Activated CD8-positive, alpha-beta memory T cell treated with anti-CD3 and anti-CD28 coated beads for 48 hours (primary cell): ENCODE measurements at regions not wholly inside any gene's neighbourhood (a gene's known extent, or its start where the extent isn't known, plus 50 kb on each side); places are given as distances from the start of the nearest gene placed in this dataset.
"Not testable (repeated sequence)": the region's sequence is repeated elsewhere in the genome, so short reads cannot be mapped to it uniquely, and the experiment has no call there.

Experiments used
- DNase-seq, 3 experiments: peaks; one replicate each; pipeline ENCODE4 v3.0.0-alpha.2; 2020; ENCODE audit warnings: low read depth in 2 of 3, low spot score in 2 of 3

DNA sequence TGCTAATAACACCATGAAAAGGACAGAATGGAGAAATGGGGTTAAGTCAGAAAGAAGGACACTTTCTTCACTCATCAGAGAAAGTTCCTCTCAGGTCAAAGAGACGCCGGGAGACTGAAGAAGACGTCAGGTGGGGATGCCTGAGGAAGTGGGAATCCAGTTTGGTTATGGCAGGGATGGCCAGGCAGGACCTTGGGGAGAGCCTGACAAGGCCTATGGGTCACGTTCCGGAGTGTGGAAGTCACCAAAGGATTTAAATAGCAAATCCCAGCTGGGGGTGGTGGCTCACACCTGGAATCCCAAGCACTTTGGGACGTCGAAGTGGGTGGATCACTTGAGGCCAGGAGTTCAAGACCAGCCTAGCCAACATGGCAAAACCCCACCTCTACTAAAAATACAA, 432.7 kb upstream of the SMIM21 start:
- no peak for DNase-seq

DNA sequence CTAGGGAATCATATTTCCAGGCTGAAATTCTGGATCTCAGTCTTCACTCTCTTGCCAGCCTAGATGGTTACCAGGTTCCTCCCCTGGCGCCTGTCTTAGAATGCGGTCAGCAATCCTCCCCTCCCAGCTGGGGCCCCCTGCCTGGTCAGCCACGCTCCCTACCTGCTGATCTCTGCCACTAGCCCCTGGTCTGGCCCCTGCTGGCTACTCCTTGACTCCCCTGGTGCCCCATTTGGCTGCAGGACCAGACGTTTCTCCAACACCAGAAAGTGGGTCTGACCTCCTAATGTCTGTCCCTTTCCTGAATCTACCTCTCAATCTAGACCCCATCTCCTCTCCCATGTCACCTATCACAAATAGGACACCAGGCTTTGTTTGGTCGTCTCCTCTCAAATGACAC, 432.0 kb upstream of the SMIM21 start:
- DNase-seq = no peak

DNA sequence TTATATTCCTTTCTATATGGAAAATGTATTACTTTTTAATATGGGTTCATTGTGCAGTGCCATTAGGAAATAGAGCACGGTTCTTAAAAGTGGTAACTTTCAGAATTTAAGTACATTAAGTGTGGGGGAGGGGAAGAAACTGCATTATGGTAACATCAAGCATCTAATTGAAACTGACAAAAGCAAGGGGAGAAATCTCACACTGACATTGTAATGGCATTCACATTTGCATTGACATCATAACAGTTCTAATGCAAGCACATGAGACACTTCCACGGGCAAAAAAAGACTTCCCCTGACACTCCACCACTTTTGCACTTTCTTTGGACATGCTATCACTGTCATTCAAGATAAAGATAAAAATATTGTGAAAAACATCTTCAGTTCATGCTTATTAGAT, 431.3 kb upstream of the SMIM21 start:
- DNase-seq = no peak

DNA sequence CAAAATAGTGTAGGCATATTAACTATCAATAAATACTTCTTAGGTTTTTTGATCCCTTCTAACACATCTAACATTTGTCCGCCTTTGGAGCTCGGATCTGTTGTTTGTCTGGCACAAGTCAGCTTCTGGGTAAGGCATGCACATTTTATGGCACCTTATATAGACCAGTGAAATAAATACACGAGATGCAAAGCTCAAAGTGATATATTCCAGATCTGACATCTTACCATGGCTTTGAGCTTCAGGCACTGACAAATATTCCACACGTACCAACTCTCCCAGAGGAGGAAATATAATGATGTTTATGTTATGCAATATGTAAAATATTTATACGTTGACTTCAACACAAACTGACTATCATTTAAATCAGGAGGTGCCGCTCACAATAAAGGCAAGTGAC, 430.1 kb upstream of the SMIM21 start:
- DNase-seq = no peak

DNA sequence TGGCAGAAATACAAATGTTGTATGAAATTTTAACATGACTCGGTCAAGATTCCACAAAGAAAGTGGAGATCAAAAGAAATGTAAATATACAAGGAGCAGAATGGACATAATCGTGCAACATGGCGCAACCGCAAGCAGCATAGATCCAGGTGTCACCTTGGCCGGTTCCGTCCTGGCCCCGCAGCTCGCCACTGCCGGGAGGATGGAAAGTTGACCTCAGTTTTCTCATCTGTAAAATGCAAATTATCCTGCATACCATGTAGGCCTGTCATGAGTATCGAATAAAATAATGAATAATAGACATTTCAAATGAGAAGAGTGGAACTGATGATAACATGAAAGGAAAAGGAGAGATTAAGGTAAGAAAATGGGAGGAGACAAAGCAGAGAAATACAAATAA, 427.3 kb upstream of the SMIM21 start:
- DNase-seq = no peak

DNA sequence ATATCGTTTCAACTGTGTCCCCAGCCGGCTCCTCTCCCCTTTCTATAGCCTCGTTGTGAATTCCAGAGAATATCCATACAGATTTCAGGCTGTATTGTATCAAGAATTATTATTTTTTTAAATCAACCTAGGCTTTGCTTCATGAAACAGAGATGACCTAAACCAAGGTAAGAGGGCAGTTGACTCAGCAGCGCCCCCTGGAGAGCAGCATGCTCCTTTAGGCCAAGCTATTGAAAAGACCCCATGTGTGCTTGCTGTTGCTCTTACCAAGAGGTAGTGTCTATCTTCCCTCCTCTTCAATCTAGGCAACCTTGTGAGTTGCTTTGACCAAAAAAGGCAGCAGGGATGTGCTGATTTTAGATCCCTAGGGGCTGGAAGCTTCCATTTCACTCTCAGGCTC, 426.7 kb upstream of the SMIM21 start:
- DNase-seq = no peak

DNA sequence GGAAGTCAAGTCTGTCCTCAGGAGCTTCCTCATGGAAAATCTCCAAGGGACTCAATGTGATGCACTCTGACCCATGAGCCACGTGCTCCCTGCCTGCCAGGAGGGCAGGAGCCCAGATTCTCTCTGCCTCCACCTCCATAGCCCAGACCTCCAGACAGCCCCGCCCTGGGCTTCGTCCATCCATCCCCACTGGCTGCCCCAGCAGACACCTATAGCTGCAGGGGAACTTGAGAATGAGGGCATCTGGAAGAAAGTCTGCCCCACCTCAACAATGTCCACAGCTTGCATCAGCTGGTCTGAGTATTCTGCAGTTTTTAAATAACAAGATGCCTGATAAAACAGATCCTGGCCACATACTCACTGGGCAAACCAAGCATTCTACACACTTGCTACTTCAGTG, 418.8 kb upstream of the SMIM21 start:
- no peak for DNase-seq

DNA sequence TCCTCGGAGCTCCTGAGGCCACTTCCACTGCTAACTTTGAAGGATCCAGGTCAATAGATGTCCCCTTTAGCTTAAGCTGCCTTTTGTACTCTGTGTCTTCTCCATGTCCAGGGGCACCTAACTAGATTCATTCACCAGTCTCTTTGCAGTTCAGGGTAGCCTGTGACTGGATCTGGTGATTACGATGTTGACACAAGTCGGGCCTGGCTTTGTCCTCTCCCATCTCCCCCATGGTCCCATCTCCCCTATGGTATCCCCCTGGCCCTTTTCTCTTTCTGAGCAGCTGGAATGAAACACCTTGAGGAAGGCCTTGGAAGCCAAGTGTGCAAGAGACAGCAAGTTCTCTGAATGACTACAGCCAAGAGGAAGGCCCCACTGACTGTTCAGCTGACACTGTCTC, 417.9 kb upstream of the SMIM21 start:
- DNase-seq = no peak

DNA sequence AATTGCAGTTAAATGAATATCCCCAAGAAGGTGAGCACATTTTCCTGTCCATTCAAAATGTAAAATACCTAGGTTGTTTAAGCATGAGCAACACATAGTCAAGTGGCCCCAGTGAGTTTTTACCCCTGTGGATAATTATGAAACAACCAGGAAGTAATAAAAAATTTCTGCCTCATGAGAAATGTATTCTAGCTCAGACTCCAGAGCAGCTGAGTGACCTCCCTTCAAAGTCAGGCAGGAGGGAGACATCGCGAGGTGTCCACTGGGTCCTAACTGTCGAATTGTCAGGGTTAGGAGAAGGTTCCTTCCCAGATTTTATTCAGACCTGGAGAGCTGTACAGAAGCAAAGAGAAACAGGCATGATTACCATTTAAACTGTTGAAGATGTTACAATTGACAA, 416.6 kb upstream of the SMIM21 start:
- no peak for DNase-seq

DNA sequence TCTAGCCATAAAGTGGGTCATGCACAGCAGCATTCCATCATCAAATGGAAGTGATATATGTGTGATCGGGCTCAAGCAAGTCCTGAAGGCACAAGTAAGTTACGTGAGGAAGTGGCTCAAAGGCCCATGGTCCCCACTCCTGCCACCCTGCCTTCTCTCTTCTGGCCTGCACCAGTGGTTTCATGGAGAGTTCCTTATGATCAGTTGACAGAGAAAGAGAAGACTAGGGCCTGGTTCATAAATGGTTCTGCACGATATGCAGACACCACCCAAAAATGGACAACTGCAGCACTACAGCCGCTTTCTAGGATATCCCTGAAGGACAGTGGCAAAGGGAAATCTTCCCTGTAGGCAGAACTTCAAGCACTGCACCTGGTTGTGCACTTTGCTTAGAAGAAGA, 412.6 kb upstream of the SMIM21 start:
- no peak for DNase-seq

DNA sequence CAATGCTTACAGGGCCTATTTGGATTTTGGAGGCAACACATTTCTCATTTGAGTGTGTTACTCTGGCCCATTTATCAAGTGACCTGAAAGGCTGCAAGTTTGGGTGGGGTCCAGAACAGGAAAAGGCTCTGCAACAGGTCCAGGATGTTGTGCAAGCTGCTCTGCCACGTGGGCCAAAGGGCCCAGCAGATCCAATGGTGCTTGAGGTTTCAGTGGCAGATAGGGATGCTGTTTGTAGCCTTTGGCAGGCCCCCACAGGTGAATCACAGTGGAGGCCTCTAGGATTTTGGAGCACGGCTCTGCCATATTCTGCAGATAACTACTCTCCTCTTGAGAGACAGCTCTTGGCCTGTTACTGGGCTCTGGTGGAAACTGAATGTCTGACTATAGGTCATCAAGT, 412.2 kb upstream of the SMIM21 start:
- DNase-seq = not testable (repeated sequence)

DNA sequence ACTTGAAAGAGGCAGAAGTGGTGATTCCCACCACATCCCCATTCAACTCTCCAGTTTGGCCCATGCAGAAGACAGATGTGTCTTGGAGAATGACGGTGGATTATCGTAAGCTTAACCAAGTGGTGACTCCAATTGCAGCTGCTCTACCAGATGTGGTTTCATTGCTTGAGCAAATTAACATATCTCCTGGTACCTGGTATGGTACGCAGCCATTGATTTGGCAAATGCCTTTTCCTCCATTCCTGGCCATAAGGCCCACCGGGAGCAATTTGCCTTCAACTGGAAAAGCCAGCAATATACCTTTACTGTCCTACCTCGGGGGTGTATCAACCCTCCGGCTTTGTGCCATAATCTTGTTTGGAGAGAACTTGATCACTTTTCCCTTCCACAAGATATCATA, 411.5 kb upstream of the SMIM21 start:
- DNase-seq = no peak

DNA sequence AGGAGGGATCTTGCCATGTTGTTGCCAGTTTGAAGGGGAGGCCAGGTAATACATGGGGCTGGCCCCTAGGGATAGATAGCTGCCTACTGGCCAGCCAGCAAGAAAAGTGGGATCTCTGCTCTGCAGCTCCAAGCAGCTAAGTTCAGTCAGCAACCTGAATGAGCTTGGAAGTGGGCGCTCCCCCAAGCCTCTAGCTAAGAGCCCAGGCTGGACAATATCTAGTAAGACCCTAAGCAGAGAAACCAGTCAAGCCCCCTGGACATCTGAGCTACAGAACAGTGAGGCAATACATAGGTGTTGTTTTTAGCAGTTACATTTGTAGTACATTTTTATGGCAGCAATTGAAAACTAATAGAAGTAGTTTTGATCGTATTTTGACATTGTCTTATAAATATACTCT, 409.8 kb upstream of the SMIM21 start:
- no peak for DNase-seq

DNA sequence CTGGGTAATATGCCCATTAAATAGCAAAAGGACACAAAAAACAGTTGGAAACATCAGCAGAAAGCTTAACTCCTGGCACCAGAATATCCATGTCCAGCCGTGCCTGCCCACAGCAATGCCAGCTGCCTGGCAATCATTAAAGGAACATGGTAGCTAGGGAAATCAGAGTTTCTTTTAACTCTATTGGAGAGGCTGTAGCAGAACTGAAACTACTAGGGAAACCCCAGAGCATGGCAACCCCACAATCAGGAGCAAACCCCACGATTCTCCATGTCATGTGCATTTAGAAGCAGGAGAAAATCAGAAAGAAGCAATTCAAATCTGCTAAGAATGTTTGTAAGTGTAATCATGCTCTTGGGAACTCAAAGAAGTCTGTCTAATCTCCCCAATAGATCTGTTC, 409.0 kb upstream of the SMIM21 start:
- no peak for DNase-seq

DNA sequence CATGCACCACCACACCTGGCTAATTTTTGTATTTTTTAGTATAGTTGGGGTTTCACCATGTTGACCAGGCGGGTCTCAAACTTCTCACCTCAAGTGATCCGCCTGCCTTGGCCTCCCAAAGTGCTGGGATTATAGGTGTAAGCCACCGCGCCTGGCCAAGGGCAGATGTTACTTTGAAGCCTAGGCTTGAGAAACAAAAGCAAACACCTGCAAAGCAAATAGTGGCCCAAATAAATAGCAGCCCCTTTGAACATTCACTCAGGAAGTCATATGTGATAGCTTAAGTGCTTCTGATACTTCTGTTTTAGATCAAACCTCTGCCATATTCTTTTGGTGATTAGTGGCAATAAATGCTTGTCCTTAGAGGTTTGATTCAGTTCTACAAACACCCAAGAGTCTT, 404.5 kb upstream of the SMIM21 start:
- DNase-seq = no peak

DNA sequence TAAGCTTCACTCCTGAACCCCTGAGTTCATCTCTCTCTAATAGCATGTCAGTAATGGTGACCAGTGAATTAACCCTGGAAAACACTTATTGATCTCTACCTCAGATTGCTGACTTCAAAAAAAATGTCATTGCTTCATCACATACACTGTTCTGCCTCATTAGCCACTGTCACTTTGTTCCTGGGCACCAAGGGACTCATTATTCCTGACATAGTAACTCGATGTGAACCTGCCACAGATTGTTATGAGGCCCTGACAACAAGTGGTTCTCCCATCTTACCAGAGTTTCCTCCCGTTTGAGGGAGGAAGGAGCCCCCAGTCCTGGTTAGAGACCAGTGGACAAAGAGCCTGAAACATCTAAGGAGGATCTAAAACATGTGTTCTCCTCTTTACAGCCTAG, 403.3 kb upstream of the SMIM21 start:
- DNase-seq = no peak

DNA sequence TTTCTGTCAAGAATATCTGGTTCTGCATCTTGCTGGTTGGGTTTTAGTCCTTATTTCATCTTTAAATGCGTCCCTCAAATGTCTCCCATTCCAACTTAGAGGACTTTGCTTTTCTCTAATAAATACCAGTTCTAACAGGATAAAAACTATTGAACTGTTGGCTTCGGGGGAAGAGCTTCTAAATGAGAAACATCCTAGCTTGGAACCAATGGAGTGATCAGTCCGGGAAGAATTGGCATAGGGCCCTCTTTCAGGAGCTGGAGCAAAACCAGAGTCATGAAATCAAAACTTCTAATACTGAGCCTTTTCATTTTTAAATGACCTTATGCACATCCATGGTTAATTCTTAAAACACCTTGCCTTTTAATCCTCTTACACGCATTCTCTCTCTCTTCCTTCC, 401.6 kb upstream of the SMIM21 start:
- DNase-seq = no peak

DNA sequence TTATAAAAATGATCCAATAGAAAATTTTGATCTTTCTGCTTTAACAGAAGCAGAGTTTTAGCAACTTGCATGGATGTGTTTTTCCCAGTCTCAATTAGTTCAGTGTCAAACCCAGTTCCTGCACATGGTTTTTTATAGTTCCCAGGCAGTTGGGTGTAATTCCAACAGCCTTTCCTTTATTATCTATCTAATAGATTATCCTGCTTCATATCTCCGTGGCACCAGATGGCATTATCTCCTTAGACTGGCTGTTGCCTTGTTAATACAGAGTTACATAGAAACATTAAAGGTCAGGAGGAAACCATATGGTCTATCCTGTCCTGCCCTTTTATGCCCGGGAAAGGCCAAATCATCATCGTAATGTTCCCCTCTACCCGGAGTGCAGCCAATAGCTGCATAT, 400.9 kb upstream of the SMIM21 start:
- no peak for DNase-seq

DNA sequence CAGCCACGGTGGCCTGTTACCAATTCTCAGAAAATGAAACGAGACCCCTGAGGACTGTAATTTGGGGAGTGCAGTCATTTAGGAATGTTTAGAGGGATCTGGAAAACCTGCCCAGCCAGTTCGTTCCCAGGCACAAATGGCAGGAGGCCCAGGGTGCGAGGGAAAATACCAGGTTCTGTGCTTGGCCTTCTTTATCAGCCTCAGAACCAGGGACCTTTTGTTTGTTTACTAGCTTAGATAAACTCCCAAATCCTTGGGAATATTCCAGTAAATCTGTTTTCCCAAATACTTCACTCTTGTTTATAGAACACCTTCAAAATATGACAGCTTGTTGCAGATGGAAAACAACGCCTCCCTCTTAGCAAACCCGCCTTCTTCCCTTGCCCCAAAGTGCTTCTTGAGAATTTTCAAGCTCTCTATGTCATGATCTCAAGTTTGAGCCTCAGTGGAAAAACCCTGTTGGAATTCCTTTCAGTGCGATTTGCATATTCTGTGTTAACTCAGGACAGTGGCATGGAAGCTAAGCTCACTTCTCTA, 400.3 kb upstream of the SMIM21 start:
- no peak for DNase-seq

DNA sequence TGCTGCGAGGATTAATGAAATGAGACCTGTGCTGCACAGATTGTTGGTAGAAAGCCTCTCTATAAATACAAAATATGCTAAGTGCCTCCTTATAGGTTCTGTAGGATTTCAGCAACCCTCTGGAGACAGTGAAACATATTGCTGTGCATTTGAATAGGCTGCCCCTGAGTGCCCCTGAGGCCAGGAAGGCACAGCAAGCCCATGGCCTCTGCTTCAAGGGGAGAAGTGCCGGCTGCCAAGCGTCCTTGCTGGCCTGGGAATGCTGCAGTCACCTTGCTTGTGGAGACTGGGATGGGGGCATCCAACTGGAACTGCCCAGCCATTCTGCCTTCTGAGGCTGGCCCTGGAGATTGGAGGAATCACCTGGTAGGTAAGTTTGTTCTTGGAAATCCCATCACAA, 397.2 kb upstream of the SMIM21 start:
- DNase-seq = no peak

DNA sequence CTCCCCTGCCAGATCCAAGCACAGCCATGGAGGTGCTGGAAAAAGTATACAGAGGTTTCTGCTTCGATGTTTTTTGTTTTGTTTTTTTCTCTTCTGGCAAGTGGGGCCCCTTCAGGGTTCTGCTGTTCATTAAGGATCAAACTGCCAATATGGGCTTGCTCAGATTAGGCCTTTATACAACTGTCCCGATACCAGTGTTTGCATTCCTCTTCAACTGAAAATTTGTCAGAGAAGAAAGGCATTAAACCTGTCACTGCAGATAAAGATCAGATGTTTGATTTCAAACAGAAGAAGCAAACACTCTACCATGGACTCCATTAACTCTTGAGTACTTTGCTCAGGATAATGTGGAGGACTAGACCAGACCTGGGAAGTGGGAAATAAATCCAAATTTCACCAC, 396.0 kb upstream of the SMIM21 start:
- no peak for DNase-seq

DNA sequence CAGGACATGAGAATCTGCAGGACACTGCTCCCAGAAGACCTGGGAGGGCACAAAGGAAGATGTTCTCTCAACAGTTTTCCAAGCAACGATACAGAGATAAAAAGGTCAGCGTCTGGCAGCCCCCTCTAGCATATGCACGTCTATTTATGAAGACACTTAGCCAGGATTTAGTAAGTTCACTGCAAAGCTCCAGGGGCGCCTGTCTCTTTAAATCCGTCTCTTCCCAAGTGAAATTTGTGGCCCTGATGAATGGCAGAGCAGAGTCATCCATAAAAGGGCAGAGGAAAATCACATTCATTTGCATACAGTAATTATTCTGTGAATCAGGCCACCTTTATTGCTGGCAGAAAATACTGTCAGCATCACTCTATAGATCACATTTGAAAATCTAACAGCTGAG, 390.9 kb upstream of the SMIM21 start:
- DNase-seq = no peak

DNA sequence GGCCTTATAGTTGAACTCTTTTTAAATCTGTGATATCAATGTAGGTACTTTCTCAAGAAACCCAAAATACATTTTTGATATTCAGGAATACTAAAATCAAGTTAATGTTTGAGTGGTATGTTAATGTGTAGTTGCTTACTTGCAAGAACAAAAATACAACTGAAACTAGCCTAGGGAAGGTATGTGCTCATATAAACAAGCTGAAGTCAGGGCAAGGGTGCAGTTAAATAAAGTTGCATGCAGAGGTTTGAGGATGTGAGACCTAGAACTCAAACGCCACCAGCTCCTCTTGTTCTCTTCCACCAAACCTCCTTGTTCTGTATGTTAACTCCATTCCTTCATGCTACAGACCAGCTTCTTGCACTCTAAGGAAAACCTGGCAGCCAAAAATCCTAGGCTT, 388.3 kb upstream of the SMIM21 start:
- no peak for DNase-seq

DNA sequence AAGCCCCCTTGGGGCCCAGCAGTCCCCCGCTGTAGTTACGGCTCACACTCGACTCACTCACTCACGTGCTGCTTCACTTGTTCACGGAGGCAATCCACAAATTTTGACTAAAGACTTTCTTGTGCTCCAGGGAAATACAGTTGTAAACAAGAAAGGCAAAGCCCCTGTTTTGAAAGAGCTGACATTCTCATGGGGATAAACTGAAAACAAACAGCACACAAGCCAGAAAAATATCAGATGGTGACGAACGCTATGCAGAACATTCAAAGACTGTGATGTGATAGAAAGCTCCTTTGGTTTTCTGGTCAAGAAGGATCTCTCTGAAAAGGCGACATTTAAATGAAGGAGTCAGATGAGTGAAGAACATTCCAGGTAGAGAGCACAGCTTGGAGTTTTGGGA, 385.3 kb upstream of the SMIM21 start:
- no peak for DNase-seq
